NT2/D1 (cell line): ENCODE measurements at regions not wholly inside any gene's neighbourhood (a gene's known extent, or its start where the extent isn't known, plus 50 kb on each side); places are given as distances from the start of the nearest gene placed in this dataset.

Experiments used
- SUZ12 ChIP-seq: IDR thresholded peaks from 2 replicates; pipeline ENCODE4 v1.6.1; 2011; ENCODE audit not compliant: insufficient read length, insufficient read depth; ENCODE audit errors: extremely low read depth
- ZNF274 ChIP-seq: IDR thresholded peaks from 2 replicates; pipeline ENCODE4 v1.6.1; 2011; ENCODE audit warnings: mild to moderate bottlenecking, low read depth, low read length

DNA sequence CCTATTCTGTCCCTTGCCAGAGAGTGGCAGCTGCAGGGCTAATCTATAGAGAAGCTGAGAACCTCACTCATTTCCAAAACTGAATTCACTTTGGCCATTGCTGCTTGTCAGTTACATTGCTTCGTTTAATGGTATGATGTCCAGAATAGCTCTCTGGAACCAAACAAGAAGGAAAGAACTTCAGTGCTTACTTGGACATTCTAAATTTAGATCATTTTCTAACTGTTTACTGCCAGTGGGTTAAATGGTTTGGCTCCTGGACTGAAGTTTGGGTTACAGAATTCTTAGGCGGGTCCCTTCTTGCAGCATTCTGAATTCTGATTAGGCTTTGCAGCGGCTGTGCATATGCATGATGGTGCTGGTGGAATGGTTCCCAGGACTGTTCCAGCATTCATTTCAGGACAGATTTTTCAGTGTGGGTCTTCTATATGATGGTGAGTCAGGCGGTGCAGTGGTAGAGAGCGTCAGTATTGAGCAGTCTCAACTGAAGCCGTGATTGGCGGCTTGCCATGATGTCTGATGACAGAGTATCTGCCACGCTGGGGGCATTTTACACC, 148.7 kb downstream of the DYRK2 start:
- TF ChIP-seq ZNF274 (no peak), SUZ12 (no peak)
